Uterus (tissue), 3 donors: ENCODE measurements at regions not wholly inside any gene's neighbourhood (a gene's known extent, or its start where the extent isn't known, plus 50 kb on each side); places are given as distances from the start of the nearest gene placed in this dataset.

Experiments
- DNase-seq, 2 donors: peaks; one replicate each; pipeline ENCODE4 v3.0.0-alpha.2; 2019 to 2020
- H3K27ac ChIP-seq, 2 donors: fragments of 200-600 bp; sonication (generic); 1 replicate in 1 of 2; 2 replicates in 1 of 2; pipeline ENCODE4 v1.5.1; 2016 to 2018
- H3K27me3 ChIP-seq, 2 donors: fragments of 200-600 bp; sonication (generic); one replicate each; pipeline ENCODE4 v1.5.1; 2018 to 2019; ENCODE audit warnings: control low read depth in 1 of 2
- H3K36me3 ChIP-seq, 2 donors: fragments of 200-600 bp; sonication (generic); one replicate each; pipeline ENCODE4 v1.5.1; 2019; ENCODE audit warnings: control low read depth in 1 of 2
- H3K4me1 ChIP-seq, 2 donors: fragments of 200-600 bp; sonication (generic); one replicate each; pipeline ENCODE4 v1.5.1; 2018 to 2019; ENCODE audit warnings: control low read depth in 1 of 2
- H3K4me3 ChIP-seq, 2 donors: fragments of 200-600 bp; sonication (generic); 1 replicate in 1 of 2; 2 replicates in 1 of 2; pipeline ENCODE4 v1.5.1; 2018 to 2019; ENCODE audit warnings: mild to moderate bottlenecking in 1 of 2
- H3K9me3 ChIP-seq, 2 donors: fragments of 200-600 bp; sonication (generic); one replicate each; pipeline ENCODE4 v1.5.1; 2019; ENCODE audit warnings: control low read depth in 1 of 2
- POLR2A ChIP-seq, 2 donors: fragments of 450-650 bp; IDR thresholded peaks; one replicate each; pipeline ENCODE4 v1.6.1; 2016; ENCODE audit warnings: antibody characterized with exemption in 2 of 2, mild to moderate bottlenecking in 1 of 2, moderate library complexity in 1 of 2
- intact Hi-C: fragments of 100-400 bp; cut with DNase I; formaldehyde crosslinking; loops from one replicate; pipeline ENCODE4 v1.15.1; 2023; ENCODE audit warnings: low total_unique reads
- TF ChIP-seq, protein P1 (sequence below), 4 experiments: fragments of 200-600 bp in 2 of 4; fragments of 450-650 bp in 2 of 4; sonication (generic) in 2 of 4; IDR thresholded peaks; one replicate each; pipeline ENCODE4 v1.5.1; 2016 to 2019; ENCODE audit warnings: antibody characterized with exemption in 4 of 4, mild to moderate bottlenecking in 2 of 4, moderate library complexity in 1 of 4
- donor health status: DM: yes; HTN: yes; CAD: no.

DNA sequence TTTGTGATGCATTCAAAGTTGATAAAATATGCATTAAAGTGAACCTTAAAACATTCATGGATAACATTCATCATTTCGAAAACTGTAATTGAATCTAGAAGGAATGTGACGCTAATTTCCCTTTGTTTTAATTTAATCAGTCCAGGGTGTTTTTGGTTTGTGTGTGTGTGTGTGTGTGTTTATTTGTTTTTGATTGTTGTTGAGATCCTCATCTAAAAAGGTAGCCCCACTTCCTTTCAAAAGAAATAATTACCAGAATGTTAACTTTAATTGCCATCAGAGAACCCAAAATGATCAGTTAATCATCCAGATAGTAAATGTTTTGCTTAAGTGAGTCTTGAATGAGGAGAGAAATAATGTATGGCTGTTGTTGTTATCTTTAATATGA lies 74.5 kb upstream of the PTPRZ1 start:
- TF ChIP-seq, protein P1, sequence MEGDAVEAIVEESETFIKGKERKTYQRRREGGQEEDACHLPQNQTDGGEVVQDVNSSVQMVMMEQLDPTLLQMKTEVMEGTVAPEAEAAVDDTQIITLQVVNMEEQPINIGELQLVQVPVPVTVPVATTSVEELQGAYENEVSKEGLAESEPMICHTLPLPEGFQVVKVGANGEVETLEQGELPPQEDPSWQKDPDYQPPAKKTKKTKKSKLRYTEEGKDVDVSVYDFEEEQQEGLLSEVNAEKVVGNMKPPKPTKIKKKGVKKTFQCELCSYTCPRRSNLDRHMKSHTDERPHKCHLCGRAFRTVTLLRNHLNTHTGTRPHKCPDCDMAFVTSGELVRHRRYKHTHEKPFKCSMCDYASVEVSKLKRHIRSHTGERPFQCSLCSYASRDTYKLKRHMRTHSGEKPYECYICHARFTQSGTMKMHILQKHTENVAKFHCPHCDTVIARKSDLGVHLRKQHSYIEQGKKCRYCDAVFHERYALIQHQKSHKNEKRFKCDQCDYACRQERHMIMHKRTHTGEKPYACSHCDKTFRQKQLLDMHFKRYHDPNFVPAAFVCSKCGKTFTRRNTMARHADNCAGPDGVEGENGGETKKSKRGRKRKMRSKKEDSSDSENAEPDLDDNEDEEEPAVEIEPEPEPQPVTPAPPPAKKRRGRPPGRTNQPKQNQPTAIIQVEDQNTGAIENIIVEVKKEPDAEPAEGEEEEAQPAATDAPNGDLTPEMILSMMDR (IDR thresholded peaks at IDR 0.05): no peak
- TF ChIP-seq POLR2A (IDR thresholded peaks at IDR 0.05): no peak

DNA sequence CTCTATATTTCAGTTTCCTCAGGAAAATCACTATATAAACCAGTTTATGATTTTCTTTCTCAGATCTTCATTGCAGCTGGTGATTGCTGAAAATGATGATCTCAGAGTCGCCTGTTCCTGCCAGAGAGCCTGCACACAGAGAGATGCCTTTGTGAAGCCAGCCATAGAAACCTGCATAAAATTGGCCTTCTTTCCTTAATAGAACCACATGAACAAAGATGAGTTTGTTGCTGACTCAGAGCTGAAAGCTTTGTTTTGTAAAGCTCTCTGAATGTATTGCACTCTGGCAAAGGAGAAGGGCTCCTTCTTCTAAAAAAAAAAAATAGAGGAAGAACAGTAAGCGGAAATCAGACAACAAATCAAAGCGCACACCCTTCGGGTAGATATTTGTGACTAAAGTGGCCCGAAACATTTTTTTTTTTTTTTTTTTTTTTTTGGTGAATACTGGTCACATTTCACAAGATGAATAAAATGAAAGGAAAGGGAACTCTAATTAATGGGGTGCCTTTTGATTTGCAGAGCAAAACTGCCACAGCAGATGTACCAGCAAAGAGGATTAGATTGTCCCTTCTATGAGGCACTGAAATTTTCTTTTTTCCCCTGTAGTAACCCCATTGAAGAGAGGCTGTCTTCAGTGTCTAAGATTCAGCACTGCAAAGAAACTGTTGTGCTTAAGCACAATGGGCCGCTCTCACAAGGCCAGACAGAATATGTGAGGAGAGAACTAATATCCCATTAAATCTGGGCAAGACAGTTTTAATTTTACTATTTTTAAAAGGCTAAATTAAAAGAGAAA lies 75.1 kb upstream of the PTPRZ1 start:
- no peak for DNase-seq
- no peaks in the 10 kb centered on the region for H3K36me3 ChIP-seq
- H3K4me3 ChIP-seq: no peak overlapping the region
- H3K27ac ChIP-seq: no peak overlapping the region
- no peaks in the 10 kb centered on the region for H3K9me3 ChIP-seq
- H3K27me3 ChIP-seq: no peaks in the 10 kb centered on the region
- no peaks in the 10 kb centered on the region for H3K4me1 ChIP-seq
- intact Hi-C loops: no loop called here
- TF ChIP-seq POLR2A (IDR thresholded peaks at IDR 0.05): no peak
- TF ChIP-seq, protein P1 (IDR thresholded peaks at IDR 0.05): no peak

More for the DNA sequence above, 74.5 kb upstream of the PTPRZ1 start:
- no peaks in the 10 kb centered on the region for H3K27me3 ChIP-seq
- H3K27ac ChIP-seq: no peak overlapping the region
- intact Hi-C loops: no loop called here
- no peak for DNase-seq
- no peaks in the 10 kb centered on the region for H3K4me1 ChIP-seq
- H3K36me3 ChIP-seq: no peaks in the 10 kb centered on the region
- H3K9me3 ChIP-seq: no peaks in the 10 kb centered on the region
- no peak overlapping the region for H3K4me3 ChIP-seq

DNA sequence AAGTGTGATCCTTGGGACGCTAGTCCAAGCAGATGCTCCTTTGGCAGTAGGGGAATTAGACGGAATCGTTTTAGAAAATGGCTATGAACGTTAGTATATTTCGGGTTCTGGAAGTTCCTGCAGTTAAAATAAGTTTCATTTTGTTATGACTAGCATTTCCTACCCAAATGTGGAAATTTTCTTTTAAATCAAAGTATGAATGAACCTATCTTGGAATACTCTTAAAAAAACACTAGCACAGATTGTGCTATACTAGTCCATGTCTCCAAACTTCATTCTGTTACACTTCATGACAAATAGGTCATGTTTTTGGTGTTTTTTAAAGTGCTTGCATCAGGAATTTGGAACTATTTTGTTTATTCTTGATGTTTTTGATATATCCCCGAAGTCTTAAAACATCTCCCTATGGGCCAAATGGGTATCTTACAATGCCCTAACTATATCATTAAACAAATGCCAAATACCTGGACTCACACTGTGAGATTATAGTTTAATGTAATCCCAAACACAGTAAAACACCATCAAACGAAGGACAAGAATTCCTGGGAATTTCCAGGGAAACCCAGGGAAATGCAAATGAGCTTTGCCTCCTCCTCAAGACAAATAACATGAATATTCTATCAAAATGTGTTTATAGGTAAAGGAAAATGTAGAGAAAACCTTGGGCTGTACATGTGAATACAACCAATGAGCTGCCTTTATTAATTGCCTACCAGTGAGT lies 75.9 kb upstream of the PTPRZ1 start:
- no peak for DNase-seq
- no peak overlapping the region for H3K27ac ChIP-seq

DNA sequence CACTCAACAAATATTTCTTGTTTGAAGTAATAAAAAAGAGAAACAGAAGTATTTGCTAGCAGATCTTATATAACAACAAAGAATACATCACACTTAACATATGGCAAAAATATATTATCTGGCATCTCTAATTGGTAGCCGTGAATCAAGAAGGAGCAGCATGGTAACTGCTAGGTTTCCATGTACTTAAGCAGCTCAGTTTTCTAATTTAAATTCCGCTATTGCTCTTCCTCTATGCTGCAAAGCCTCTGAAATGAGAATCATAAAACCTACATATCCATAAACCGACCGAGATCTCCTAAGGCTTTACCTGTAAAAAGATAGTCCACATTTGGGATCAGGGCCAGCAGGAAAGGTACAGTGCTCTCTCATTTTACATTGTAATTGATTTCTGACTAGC lies 76.6 kb upstream of the PTPRZ1 start:
- H3K27me3 ChIP-seq: no peaks in the 10 kb centered on the region
- no peak overlapping the region for H3K27ac ChIP-seq
- H3K36me3 ChIP-seq: no peaks in the 10 kb centered on the region
- no peaks in the 10 kb centered on the region for H3K4me1 ChIP-seq
- no peak overlapping the region for H3K4me3 ChIP-seq
- H3K9me3 ChIP-seq: no peaks in the 10 kb centered on the region
- intact Hi-C loops: no loop called here
- TF ChIP-seq, protein P1 (IDR thresholded peaks at IDR 0.05): no peak
- no peak for TF ChIP-seq POLR2A (IDR thresholded peaks at IDR 0.05)
- DNase-seq: no peak

More for the DNA sequence above, 75.9 kb upstream of the PTPRZ1 start:
- no peaks in the 10 kb centered on the region for H3K9me3 ChIP-seq
- no peaks in the 10 kb centered on the region for H3K36me3 ChIP-seq
- H3K4me1 ChIP-seq: no peaks in the 10 kb centered on the region
- no peak overlapping the region for H3K4me3 ChIP-seq
- TF ChIP-seq POLR2A (IDR thresholded peaks at IDR 0.05): no peak
- TF ChIP-seq, protein P1 (IDR thresholded peaks at IDR 0.05): no peak
- intact Hi-C loops: no loop called here
- H3K27me3 ChIP-seq: no peaks in the 10 kb centered on the region

DNA sequence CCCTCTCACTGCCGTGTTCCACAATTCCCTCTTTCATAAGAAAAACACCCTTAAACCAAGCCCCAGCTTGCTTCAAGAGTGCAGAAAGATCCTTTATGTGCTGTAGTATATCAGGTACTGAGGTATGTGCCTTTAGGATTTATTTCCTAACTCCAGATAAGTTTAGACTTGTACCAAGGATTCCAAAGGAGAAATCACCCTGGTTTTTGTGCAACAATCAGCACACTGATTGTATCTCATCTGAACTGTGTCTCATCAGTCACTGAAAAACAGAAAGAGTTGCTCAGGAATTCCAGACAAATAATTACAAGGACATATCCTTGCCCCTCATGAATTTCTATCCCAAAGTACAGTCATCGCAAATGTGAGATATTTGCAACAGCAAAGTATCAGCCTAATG lies 77.2 kb upstream of the PTPRZ1 start:
- intact Hi-C loops: no loop called here
- Histone ChIP-seq H3K36me3 (no peaks in the 10 kb centered on the region), H3K27ac (no peak overlapping the region), H3K27me3 (no peaks in the 10 kb centered on the region), H3K4me1 (no peaks in the 10 kb centered on the region), H3K4me3 (no peak overlapping the region), H3K9me3 (no peaks in the 10 kb centered on the region)
- TF ChIP-seq, protein P1 (IDR thresholded peaks at IDR 0.05): no peak
- TF ChIP-seq POLR2A (IDR thresholded peaks at IDR 0.05): no peak
- DNase-seq: no peak
